Endothelial cell (in vitro differentiated cells): ENCODE measurements at regions not wholly inside any gene's neighbourhood (a gene's known extent, or its start where the extent isn't known, plus 50 kb on each side); places are given as distances from the start of the nearest gene placed in this dataset.

Experiments used
- DNase-seq: peaks from one replicate; pipeline ENCODE4 v3.0.0; 2021; ENCODE audit warnings: low spot score
- H3K27ac Mint-ChIP-seq: one replicate; pipeline ENCODE4 v1.8.0; 2021; ENCODE audit warnings: mixed read lengths, inconsistent platforms; ENCODE audit not compliant: unreplicated experiment
- H3K27me3 Mint-ChIP-seq: one replicate; pipeline ENCODE4 v1.8.0; 2021; ENCODE audit warnings: mild to moderate bottlenecking, moderate library complexity, mixed read lengths, inconsistent platforms; ENCODE audit not compliant: unreplicated experiment
- H3K36me3 Mint-ChIP-seq: one replicate; pipeline ENCODE4 v1.8.0; 2021; ENCODE audit warnings: mild to moderate bottlenecking, low read depth, mixed read lengths, inconsistent platforms; ENCODE audit not compliant: unreplicated experiment
- H3K4me1 Mint-ChIP-seq: one replicate; pipeline ENCODE4 v1.8.0; 2021; ENCODE audit warnings: mild to moderate bottlenecking, mixed read lengths, inconsistent platforms; ENCODE audit not compliant: unreplicated experiment
- H3K4me3 Mint-ChIP-seq: one replicate; pipeline ENCODE4 v1.8.0; 2021; ENCODE audit warnings: mild to moderate bottlenecking, mixed read lengths, inconsistent platforms; ENCODE audit not compliant: unreplicated experiment
- H3K9me3 Mint-ChIP-seq: one replicate; pipeline ENCODE4 v1.8.0; 2021; ENCODE audit warnings: mixed read lengths, inconsistent platforms; ENCODE audit not compliant: unreplicated experiment
- CTCF ChIP-seq: fragments of 200-600 bp; sonication (generic); IDR thresholded peaks from one replicate; pipeline ENCODE4 v1.5.0; 2021; ENCODE audit warnings: antibody characterized with exemption; ENCODE audit not compliant: unreplicated experiment

- no peak overlapping the region for H3K27ac Mint-ChIP-seq
- DNase-seq: no peak
- TF ChIP-seq CTCF: no peak
- no peak overlapping the region for H3K4me3 Mint-ChIP-seq
- H3K4me1 Mint-ChIP-seq: no peaks in the 10 kb centered on the region
- H3K36me3 Mint-ChIP-seq: no peaks in the 10 kb centered on the region
- H3K27me3 Mint-ChIP-seq: no peaks in the 10 kb centered on the region
- H3K9me3 Mint-ChIP-seq: no peaks in the 10 kb centered on the region
Measured at GRCh38 chr5:117681431-117682254, 1107.0 kb upstream of the SEMA6A start.

- no peak overlapping the region for H3K4me3 Mint-ChIP-seq
- H3K36me3 Mint-ChIP-seq: no peaks in the 10 kb centered on the region
- H3K27me3 Mint-ChIP-seq: no peaks in the 10 kb centered on the region
- no peak for DNase-seq
- H3K27ac Mint-ChIP-seq: no peak overlapping the region
- TF ChIP-seq CTCF: no peak
- H3K4me1 Mint-ChIP-seq: no peaks in the 10 kb centered on the region
- H3K9me3 Mint-ChIP-seq: no peaks in the 10 kb centered on the region
Measured at GRCh38 chr5:117680426-117680825, 1105.8 kb upstream of the SEMA6A start.

GRCh38 chr5:117679046-117679445 lies 1104.4 kb upstream of the SEMA6A start:
- no peak for DNase-seq
- no peaks in the 10 kb centered on the region for H3K4me1 Mint-ChIP-seq
- H3K9me3 Mint-ChIP-seq: no peaks in the 10 kb centered on the region
- H3K27ac Mint-ChIP-seq: no peak overlapping the region
- no peak for TF ChIP-seq CTCF
- no peaks in the 10 kb centered on the region for H3K36me3 Mint-ChIP-seq
- no peaks in the 10 kb centered on the region for H3K27me3 Mint-ChIP-seq
- no peak overlapping the region for H3K4me3 Mint-ChIP-seq

- no peaks in the 10 kb centered on the region for H3K36me3 Mint-ChIP-seq
- H3K27ac Mint-ChIP-seq: no peak overlapping the region
- H3K27me3 Mint-ChIP-seq: no peaks in the 10 kb centered on the region
- H3K4me3 Mint-ChIP-seq: no peak overlapping the region
- DNase-seq: no peak
- no peak for TF ChIP-seq CTCF
- H3K4me1 Mint-ChIP-seq: no peaks in the 10 kb centered on the region
- no peaks in the 10 kb centered on the region for H3K9me3 Mint-ChIP-seq
Measured at GRCh38 chr5:117675646-117676045, 1101.0 kb upstream of the SEMA6A start.

GRCh38 chr5:117671551-117671950 lies 1096.9 kb upstream of the SEMA6A start:
- Mint-ChIP-seq H3K36me3 (no peaks in the 10 kb centered on the region), H3K4me1 (peaks cover 5% of the 10 kb centered on the region), H3K9me3 (no peaks in the 10 kb centered on the region), H3K4me3 (no peak overlapping the region), H3K27me3 (no peaks in the 10 kb centered on the region), H3K27ac (no peak overlapping the region)
- no peak for DNase-seq
- TF ChIP-seq CTCF: no peak
